Stimulated activated CD4-positive, alpha-beta T cell treated with anti-CD3 and anti-CD28 coated beads, Interleukin-1b, Interleukin-23, amount 100 ng/mL, for 24 hours (primary cell): ENCODE measurements at regions not wholly inside any gene's neighbourhood (a gene's known extent, or its start where the extent isn't known, plus 50 kb on each side); places are given as distances from the start of the nearest gene placed in this dataset.
A peak's percentile ranks its signal among the peaks of the same experiment; 100 is the strongest.
"Not testable (repeated sequence)": the region's sequence is repeated elsewhere in the genome, so short reads cannot be mapped to it uniquely, and the experiment has no call there.

Experiments
- DNase-seq, 4 experiments: peaks; one replicate each; pipeline ENCODE4 v3.0.0-alpha.2; 2020; ENCODE audit warnings: low read depth in 4 of 4, low spot score in 1 of 4

- no peak for DNase-seq
Observed at GRCh38 chr13:44848920-44849676, 140.2 kb downstream of the NUFIP1 start.

- not testable (repeated sequence) for DNase-seq
Observed at GRCh38 chr13:44845281-44846058, 143.8 kb downstream of the NUFIP1 start.

GRCh38 chr13:44844786-44845185 is 144.5 kb downstream of the NUFIP1 start:
- no peak for DNase-seq

- no peak for DNase-seq
Observed at GRCh38 chr13:44843403-44843802, 145.9 kb downstream of the NUFIP1 start.

- DNase-seq = no peak
Observed at GRCh38 chr13:44842158-44842557, 147.1 kb downstream of the NUFIP1 start.

- DNase-seq = no peak
Observed at GRCh38 chr13:44840131-44840530, 149.1 kb downstream of the NUFIP1 start.

- no peak for DNase-seq
Observed at GRCh38 chr13:44837250-44837649, 152.0 kb downstream of the NUFIP1 start.

GRCh38 chr13:44834404-44834803 is 154.9 kb downstream of the NUFIP1 start:
- DNase-seq = no peak

- DNase-seq = no peak
Observed at GRCh38 chr13:44833626-44834025, 155.6 kb downstream of the NUFIP1 start.

- no peak for DNase-seq
Observed at GRCh38 chr13:44833139-44833538, 156.1 kb downstream of the NUFIP1 start.

- DNase-seq = no peak
Observed at GRCh38 chr13:44826591-44827350, 162.5 kb downstream of the NUFIP1 start.

GRCh38 chr13:44825953-44826352 is 163.3 kb downstream of the NUFIP1 start:
- no peak for DNase-seq

GRCh38 chr13:44823555-44823954 is 165.7 kb downstream of the NUFIP1 start:
- DNase-seq = not testable (repeated sequence)

GRCh38 chr13:44822291-44822690 is 167.0 kb downstream of the NUFIP1 start:
- DNase-seq = no peak

- no peak for DNase-seq
Observed at GRCh38 chr13:44819772-44820171, 169.5 kb downstream of the NUFIP1 start.

GRCh38 chr13:44819245-44819644 is 170.0 kb downstream of the NUFIP1 start:
- DNase-seq = no peak

GRCh38 chr13:44818428-44818827 is 170.8 kb downstream of the NUFIP1 start:
- DNase-seq = no peak

GRCh38 chr13:44818016-44818415 is 171.3 kb downstream of the NUFIP1 start:
- DNase-seq = no peak

GRCh38 chr13:44817131-44817671 is 172.1 kb downstream of the NUFIP1 start:
- DNase-seq = no peak

- DNase-seq = no peak
Observed at GRCh38 chr13:44816701-44817100, 172.6 kb downstream of the NUFIP1 start.

- peak in 2 of 4 experiments; percentile 14 to 27 for DNase-seq
Observed at GRCh38 chr13:44815623-44816022, 173.6 kb downstream of the NUFIP1 start.
